ENCODE measurements at regions not wholly inside any gene's neighbourhood (a gene's known extent, or its start where the extent isn't known, plus 50 kb on each side); places are given as distances from the start of the nearest gene placed in this dataset.

DNA sequence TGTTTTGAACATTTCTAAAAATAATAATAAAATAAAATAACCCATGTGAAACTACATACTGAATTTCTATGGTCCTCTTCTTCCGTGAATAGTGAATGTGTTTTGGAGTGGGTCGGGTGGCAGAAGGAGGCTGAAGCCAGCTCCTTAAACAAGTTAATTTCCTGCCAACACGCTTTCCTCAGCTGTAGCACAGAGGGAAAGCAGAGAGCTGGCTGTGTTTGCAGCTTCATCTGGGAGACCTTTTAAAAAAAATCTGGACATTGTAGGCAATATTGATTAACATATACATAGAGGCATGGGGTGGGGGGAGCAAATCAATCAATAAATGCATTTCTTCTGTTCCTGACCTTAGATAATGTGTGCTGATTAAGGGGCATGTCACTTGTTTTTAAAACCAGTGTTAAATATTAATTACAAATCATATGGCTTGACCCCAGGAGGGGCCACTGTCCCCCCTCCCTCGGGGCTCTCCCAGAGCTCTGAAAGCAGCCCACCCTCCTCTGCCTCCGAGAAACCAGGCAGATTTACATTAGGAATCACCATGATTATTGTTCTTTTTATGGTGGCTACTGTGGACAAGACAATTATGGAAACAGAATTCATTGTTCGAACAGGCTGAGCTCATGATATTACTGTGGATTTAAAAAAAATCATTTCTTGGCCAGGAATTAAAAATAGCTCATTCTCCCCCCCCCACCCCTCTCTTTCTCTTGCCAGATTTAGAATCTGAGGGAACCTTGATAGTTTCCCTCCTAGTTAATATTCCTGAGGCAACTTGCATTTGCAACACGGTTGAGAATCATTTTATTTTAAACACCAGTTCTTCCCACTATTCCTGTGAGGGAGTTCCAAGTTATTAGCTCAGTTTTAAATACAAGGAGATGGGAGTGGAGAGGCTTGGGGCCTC lies 100.5 kb upstream of the CARD11 start:
- TF ChIP-seq CTCF (IDR thresholded peaks at IDR 0.05; ENCODE audit: insufficient read depth, low read depth, low read length) (no peak), EZH2 (IDR thresholded peaks at IDR 0.05; ENCODE audit: insufficient read depth, low read length) (no peak)

Data from astrocyte (in vitro differentiated cells and primary cell).